ENCODE measurements at regions not wholly inside any gene's neighbourhood (a gene's known extent, or its start where the extent isn't known, plus 50 kb on each side); places are given as distances from the start of the nearest gene placed in this dataset.

DNA sequence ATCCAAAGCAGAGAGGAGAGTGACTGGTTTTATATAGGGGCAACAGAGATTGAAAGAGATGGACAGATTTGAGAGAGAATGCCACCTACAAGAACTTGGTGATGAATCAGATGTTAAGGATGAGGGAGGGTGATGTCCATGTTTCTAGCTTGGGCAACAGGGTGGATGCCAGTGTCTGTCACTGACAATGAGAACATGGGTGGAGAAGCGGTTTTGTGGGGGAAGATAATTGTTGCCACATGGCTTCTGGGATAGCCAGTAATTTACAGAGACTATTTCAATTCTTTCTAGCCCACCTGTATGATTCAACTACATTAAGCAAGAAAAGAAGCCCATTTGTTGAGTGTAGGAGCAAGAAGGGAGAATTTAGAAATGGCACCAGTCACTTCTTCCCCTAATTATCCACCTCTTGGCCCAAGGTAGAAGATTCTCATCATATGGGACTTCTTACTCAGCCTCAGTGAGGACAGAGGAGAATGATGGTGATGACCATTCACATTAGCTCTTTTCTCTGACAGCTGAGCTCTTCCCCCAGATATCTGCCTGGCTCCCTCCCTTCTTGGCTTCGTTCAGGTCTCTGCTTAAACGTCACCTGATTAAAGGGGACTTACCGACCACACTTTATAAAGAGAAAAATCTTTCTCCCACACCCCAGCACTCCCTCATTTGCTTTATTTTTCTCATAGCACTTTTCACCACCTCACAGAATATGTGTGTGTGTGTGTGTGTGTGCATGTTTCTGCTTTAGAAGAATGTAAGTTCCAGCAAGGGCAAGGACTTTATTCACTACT, 117.8 kb downstream of the DUSP6 start:
- Histone ChIP-seq H3K27me3 (ENCODE audit: control insufficient read depth, insufficient read depth, low read length) (no peaks in the 10 kb centered on the region), H3K36me3 (ENCODE audit: control insufficient read depth, insufficient read depth, low read length) (no peaks in the 10 kb centered on the region), H3K4me3 (ENCODE audit: low read depth, low read length) (no peak overlapping the region)
- DNase-seq (ENCODE audit: low read depth), result no peak
- TF ChIP-seq CTCF (IDR thresholded peaks at IDR 0.05; ENCODE audit: insufficient read depth, low read length, poor library complexity, severe bottlenecking), result no peak

DNA sequence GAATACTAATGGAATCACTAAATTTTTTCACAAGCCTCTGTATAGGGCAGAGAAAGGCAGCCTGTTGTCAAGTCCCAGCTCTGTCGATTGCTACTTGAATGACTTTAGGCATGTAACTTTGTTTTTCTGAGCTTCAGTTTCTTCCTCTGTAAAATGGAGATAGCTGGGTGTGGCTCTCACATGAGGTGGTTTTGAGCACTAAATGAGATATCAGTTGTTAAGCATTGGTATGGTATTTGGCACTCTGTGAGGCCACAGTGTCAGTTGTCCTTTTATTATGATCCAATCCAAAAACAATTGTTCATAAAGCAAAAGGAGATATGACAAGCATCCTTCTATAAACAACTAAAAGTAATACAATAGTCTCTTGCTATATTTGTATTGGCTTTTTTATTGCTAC, 120.6 kb downstream of the DUSP6 start:
- TF ChIP-seq CTCF (IDR thresholded peaks at IDR 0.05; ENCODE audit: insufficient read depth, low read length, poor library complexity, severe bottlenecking), result no peak
- H3K36me3 ChIP-seq (ENCODE audit: control insufficient read depth, insufficient read depth, low read length), result no peaks in the 10 kb centered on the region
- no peak for DNase-seq (ENCODE audit: low read depth)
- no peak overlapping the region for H3K4me3 ChIP-seq (ENCODE audit: low read depth, low read length)
- no peaks in the 10 kb centered on the region for H3K27me3 ChIP-seq (ENCODE audit: control insufficient read depth, insufficient read depth, low read length)

DNA sequence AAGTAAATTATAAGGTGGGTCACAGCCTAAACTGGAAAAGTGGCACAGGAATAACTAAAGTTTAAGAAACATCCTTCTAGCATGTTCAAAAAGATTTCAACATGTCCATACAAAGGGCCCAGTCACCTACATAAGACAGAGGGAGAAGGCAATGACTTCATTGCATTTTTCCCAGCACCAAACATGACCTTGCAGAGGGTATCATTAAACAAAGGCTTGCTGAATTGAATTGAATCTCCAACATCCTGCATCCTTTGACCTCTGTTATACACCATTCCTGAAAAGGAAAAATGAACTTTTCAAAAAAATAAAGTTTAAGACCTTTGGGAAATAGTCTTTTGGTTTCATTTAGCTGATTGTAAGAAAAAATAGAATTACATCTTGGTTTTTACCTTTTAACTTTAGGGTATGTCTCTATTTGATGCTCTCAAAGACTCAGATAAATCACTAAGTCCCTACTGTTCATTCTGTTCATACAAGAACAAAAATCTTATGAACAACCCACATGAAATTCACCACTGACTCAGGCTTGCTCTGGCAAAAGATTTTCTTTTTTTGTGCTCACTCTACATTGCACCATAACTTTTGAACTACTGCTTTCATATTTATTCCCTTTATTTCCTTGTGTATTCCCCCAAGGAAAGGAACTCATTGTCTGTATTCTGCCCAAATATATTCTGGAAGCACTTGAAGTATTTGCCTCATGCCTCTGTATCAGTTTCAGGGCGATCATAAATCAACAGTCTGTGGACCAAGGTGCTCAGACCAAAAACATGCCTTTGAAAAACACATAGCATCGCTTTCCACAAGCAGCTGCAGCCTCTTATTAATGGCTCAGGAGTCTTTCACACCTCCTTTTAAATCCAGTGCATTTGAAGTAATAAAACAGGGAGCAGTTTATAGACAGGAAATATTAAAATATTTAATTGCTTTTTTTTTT, 121.7 kb downstream of the DUSP6 start:
- TF ChIP-seq CTCF (IDR thresholded peaks at IDR 0.05; ENCODE audit: insufficient read depth, low read length, poor library complexity, severe bottlenecking), result no peak
- Histone ChIP-seq H3K27me3 (ENCODE audit: control insufficient read depth, insufficient read depth, low read length) (no peaks in the 10 kb centered on the region), H3K36me3 (ENCODE audit: control insufficient read depth, insufficient read depth, low read length) (no peaks in the 10 kb centered on the region), H3K4me3 (ENCODE audit: low read depth, low read length) (no peak overlapping the region)
- no peak for DNase-seq (ENCODE audit: low read depth)

- H3K4me3 ChIP-seq (ENCODE audit: low read depth, low read length), result no peak overlapping the region
- TF ChIP-seq CTCF (IDR thresholded peaks at IDR 0.05; ENCODE audit: insufficient read depth, low read length, poor library complexity, severe bottlenecking), result no peak
- no peak for DNase-seq (ENCODE audit: low read depth)
- no peaks in the 10 kb centered on the region for H3K36me3 ChIP-seq (ENCODE audit: control insufficient read depth, insufficient read depth, low read length)
- H3K27me3 ChIP-seq (ENCODE audit: control insufficient read depth, insufficient read depth, low read length), result no peaks in the 10 kb centered on the region
Observed at GRCh38 chr12:89228491-89228890, 123.8 kb downstream of the DUSP6 start.

DNA sequence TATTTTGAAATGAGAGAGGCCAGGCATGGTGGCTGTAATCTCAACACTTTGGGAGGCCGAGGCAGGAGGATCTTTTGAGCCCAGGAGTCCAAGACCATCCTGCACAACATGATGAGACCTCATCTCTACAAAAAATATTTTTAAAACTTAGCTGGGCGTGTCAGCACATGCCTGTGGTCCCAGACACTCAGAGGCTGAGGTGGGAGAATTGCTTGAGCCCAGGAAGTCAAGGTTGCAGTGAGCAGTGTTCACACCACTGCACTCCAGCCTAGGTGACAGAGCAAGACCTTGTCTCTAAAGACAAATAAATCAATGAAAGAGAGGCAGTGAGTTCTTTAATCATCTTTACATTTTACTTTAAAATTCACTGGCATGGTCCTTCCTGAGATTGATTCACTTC, 124.5 kb downstream of the DUSP6 start:
- no peak for DNase-seq (ENCODE audit: low read depth)
- Histone ChIP-seq H3K4me3 (ENCODE audit: low read depth, low read length) (no peak overlapping the region), H3K27me3 (ENCODE audit: control insufficient read depth, insufficient read depth, low read length) (no peaks in the 10 kb centered on the region), H3K36me3 (ENCODE audit: control insufficient read depth, insufficient read depth, low read length) (no peaks in the 10 kb centered on the region)
- no peak for TF ChIP-seq CTCF (IDR thresholded peaks at IDR 0.05; ENCODE audit: insufficient read depth, low read length, poor library complexity, severe bottlenecking)

All from kidney epithelial cell (primary cell).